ENCODE measurements at regions not wholly inside any gene's neighbourhood (a gene's known extent, or its start where the extent isn't known, plus 50 kb on each side); places are given as distances from the start of the nearest gene placed in this dataset.

DNA sequence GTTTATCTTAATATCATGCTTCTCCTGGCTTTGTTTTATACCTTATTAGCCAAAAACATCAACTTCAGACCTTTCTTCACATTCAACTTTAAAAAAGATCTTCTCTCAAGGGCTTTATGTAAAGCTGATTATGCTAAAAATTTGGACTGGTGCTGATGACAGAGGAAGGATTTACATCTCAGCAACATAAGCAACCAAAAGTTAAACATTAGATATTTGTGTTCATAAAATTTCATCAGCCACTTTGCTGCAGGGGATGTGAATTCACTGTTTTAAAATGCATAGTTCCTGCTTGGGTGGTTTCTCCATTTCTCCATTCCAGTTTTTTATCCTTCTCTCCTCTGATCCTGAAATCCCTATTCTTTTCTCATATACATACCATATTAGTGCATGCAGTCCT lies 398.6 kb upstream of the DDI1 start:
- no peak for DNase-seq (ENCODE audit: low read depth, low spot score)
- H3K36me3 ChIP-seq (ENCODE audit: control insufficient read depth, insufficient read depth, low read length): no peaks in the 10 kb centered on the region

DNA sequence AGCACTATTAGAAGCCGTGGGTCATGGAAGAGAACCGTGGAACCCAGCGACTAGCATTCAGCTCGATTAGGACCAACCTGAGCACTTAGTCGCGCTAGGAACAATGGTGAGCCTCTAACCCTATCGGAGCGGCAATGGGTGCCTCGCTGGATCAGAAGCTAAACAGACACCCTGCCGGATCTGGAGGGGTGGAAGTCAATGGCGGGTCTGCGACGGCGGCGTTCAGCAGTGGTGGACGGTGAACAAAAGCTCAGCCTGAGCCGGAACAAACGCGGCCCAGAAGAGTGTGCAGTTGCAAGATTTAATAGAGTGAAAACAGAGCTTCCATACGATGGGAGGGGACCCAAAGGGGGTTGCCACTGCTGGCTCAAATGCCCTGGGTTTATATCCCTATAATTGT lies 391.8 kb upstream of the DDI1 start:
- Histone ChIP-seq H3K27me3 (ENCODE audit: control insufficient read depth, insufficient read depth, low read length) (no peaks in the 10 kb centered on the region), H3K9me3 (ENCODE audit: control insufficient read depth, insufficient read depth, low read length) (no peaks in the 10 kb centered on the region; the same call in 1 of the 2 replicates), H3K4me3 (ENCODE audit: low read length) (no peak overlapping the region), H3K27ac (ENCODE audit: low read length) (no peak overlapping the region), H3K36me3 (ENCODE audit: control insufficient read depth, insufficient read depth, low read length) (no peaks in the 10 kb centered on the region), H3K4me1 (ENCODE audit: control insufficient read depth, insufficient read depth, low read length) (no peaks in the 10 kb centered on the region)
- WGBS (ENCODE audit: insufficient coverage, insufficient read length): no CpG with 5 or more reads among the region's 20 CpGs
- DNase-seq (ENCODE audit: low read depth, low spot score): no peak

More for the DNA sequence above, 398.6 kb upstream of the DDI1 start:
- no peaks in the 10 kb centered on the region for H3K9me3 ChIP-seq (ENCODE audit: control insufficient read depth, insufficient read depth, low read length)
- no peaks in the 10 kb centered on the region for H3K27me3 ChIP-seq (ENCODE audit: control insufficient read depth, insufficient read depth, low read length)
- H3K4me1 ChIP-seq (ENCODE audit: control insufficient read depth, insufficient read depth, low read length): no peaks in the 10 kb centered on the region; the same call in 1 of the 2 replicates
- H3K27ac ChIP-seq (ENCODE audit: low read length): no peak overlapping the region
- H3K4me3 ChIP-seq (ENCODE audit: low read length): no peak overlapping the region

DNA sequence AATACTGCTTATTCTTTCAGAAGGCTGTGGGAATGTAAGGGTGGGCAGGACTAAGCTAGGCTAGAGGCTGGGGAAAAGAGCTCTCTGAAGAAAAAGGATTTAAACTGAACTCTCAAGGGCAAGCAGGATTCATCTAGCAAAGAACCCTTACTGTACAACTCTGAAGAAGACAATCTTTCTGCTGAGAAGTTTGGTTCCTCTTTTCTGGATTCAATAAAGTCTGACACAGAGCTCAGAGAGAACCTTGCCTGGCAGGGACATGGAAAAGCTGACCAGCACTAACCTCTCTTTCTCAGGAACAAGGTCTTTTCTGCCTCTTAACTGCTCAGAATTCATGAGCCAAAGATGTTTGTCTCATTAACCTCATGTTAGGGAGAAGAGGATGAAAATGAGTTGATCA lies 388.4 kb upstream of the DDI1 start:
- DNase-seq (ENCODE audit: low read depth, low spot score): no peak
- no peak overlapping the region for H3K27ac ChIP-seq (ENCODE audit: low read length)
- H3K27me3 ChIP-seq (ENCODE audit: control insufficient read depth, insufficient read depth, low read length): no peaks in the 10 kb centered on the region
- no peaks in the 10 kb centered on the region; the same call in 1 of the 2 replicates for H3K9me3 ChIP-seq (ENCODE audit: control insufficient read depth, insufficient read depth, low read length)
- H3K36me3 ChIP-seq (ENCODE audit: control insufficient read depth, insufficient read depth, low read length): no peaks in the 10 kb centered on the region
- H3K4me1 ChIP-seq (ENCODE audit: control insufficient read depth, insufficient read depth, low read length): no peaks in the 10 kb centered on the region
- no peak overlapping the region for H3K4me3 ChIP-seq (ENCODE audit: low read length)

DNA sequence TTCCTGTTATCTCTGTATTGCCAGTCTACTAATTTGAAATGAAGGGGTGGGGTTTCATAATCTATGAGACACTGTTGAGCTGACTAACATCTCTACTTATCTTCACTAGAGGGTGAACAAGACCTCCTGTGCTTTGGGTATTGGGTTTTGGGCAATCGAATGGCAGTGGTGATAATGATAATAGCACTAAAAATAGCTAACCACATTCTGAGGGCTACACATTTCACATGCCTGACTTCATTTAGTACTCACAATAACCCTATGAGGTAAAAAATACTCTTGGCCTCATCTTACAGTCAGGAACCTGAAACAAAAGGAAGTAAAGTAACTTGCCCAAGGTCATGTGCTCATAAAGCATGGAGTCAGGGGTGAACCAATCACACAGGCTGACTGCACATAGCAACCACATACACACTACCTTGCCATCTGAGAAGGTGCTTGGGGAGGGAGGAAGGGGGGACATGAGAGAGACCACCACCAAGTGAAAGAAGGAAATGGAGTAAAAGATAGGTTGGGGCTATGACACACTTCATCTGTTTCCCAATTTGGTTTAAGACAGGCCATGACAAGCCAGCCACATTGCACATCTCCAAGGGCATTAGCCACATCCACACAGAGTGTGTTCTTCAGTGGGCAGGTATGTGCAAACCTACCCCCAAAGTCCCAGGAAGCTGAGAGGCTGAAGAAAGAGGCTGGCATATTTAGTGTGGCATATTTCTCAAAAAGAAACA lies 387.6 kb upstream of the DDI1 start:
- H3K27ac ChIP-seq (ENCODE audit: low read length): no peak overlapping the region
- no peaks in the 10 kb centered on the region for H3K27me3 ChIP-seq (ENCODE audit: control insufficient read depth, insufficient read depth, low read length)
- no CpG with 5 or more reads among the region's 1 CpG for WGBS (ENCODE audit: insufficient coverage, insufficient read length)
- H3K9me3 ChIP-seq (ENCODE audit: control insufficient read depth, insufficient read depth, low read length): no peaks in the 10 kb centered on the region; the same call in 1 of the 2 replicates
- no peaks in the 10 kb centered on the region for H3K36me3 ChIP-seq (ENCODE audit: control insufficient read depth, insufficient read depth, low read length)
- DNase-seq (ENCODE audit: low read depth, low spot score): no peak
- no peaks in the 10 kb centered on the region for H3K4me1 ChIP-seq (ENCODE audit: control insufficient read depth, insufficient read depth, low read length)
- H3K4me3 ChIP-seq (ENCODE audit: low read length): no peak overlapping the region

DNA sequence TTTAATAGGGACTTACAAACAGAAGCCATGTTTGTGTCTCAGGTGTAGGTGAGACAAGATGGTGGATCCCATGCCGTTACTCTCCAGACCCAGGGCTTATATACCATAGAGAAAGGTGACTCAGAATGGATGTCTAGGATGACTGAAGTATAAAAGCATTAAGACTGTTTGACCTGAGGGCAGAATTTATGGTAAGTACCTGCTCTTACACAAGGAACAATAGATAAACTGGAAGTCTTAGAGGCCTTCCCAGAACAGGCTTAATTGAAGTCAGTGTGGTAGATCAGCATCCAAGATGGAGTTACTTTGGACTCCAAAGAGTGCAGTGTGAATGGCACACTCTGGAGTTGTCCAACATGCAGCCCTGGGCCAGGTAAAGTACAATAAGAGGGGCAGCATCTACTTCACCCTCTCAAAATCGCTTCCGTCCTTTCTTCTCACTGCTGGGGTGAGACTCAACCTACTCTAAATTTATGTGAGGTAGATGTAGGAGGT lies 387.0 kb upstream of the DDI1 start:
- Histone ChIP-seq H3K9me3 (ENCODE audit: control insufficient read depth, insufficient read depth, low read length) (no peaks in the 10 kb centered on the region; the same call in 1 of the 2 replicates), H3K36me3 (ENCODE audit: control insufficient read depth, insufficient read depth, low read length) (no peaks in the 10 kb centered on the region), H3K4me3 (ENCODE audit: low read length) (no peak overlapping the region), H3K27me3 (ENCODE audit: control insufficient read depth, insufficient read depth, low read length) (no peaks in the 10 kb centered on the region), H3K4me1 (ENCODE audit: control insufficient read depth, insufficient read depth, low read length) (no peaks in the 10 kb centered on the region), H3K27ac (ENCODE audit: low read length) (no peak overlapping the region)
- no CpG with 5 or more reads among the region's 3 CpGs for WGBS (ENCODE audit: insufficient coverage, insufficient read length)
- no peak for DNase-seq (ENCODE audit: low read depth, low spot score)

DNA sequence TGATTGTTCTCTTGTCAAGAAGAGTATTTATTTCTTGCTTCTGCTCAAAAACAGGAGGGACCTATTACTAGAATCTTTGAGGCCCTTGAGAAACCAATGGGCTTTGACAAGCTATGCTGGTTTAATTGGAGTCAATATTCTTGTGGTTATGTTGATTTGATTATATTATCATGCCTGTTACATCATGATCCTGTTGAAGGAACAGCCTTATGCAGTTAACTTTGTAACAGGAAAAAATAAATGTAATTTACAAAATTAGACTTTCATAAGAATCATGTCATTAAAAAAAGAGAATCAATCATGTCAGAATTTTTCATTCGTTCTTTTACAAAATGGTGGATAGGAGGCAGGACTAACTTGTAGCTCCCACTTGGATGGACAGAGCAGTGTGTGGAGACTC lies 386.1 kb upstream of the DDI1 start:
- H3K4me3 ChIP-seq (ENCODE audit: low read length): no peak overlapping the region
- H3K27ac ChIP-seq (ENCODE audit: low read length): no peak overlapping the region
- WGBS (ENCODE audit: insufficient coverage, insufficient read length): no CpG with 5 or more reads among the region's 1 CpG
- no peaks in the 10 kb centered on the region for H3K36me3 ChIP-seq (ENCODE audit: control insufficient read depth, insufficient read depth, low read length)
- H3K4me1 ChIP-seq (ENCODE audit: control insufficient read depth, insufficient read depth, low read length): no peaks in the 10 kb centered on the region
- DNase-seq (ENCODE audit: low read depth, low spot score): no peak
- no peaks in the 10 kb centered on the region for H3K27me3 ChIP-seq (ENCODE audit: control insufficient read depth, insufficient read depth, low read length)
- no peaks in the 10 kb centered on the region; the same call in 1 of the 2 replicates for H3K9me3 ChIP-seq (ENCODE audit: control insufficient read depth, insufficient read depth, low read length)

DNA sequence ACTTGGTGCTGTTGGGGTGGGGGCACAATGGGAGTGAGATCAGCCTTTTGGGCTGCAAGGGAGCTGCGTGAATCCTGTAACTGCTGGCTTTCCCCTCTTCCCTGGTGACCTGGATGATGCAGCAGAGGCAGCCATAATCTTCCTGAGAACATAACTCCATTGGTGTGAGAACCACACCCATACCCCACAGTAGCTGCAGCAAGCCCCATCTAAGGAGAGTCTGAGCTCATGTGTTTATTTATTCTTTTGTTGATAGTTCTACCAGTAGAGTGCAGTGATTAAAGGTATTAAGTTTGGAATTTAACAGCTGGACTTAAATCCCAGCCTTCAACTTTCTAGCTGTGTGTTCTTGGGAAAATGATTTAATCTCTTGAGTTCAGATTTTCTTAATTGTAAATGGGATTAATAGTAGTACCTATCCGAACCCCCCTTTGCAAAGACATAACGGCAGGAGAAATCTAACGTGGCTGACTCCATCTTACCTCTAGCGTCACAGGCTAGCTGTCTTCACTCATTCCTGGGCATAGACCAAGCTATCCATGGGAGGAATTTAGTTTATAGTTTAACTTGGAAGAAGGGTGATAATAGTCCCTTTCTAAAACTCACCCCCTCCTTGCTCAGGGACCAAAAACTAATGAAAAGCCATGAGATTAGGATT lies 385.0 kb upstream of the DDI1 start:
- Histone ChIP-seq H3K4me3 (ENCODE audit: low read length) (no peak overlapping the region), H3K9me3 (ENCODE audit: control insufficient read depth, insufficient read depth, low read length) (no peaks in the 10 kb centered on the region; the same call in 1 of the 2 replicates), H3K27ac (ENCODE audit: low read length) (no peak overlapping the region), H3K4me1 (ENCODE audit: control insufficient read depth, insufficient read depth, low read length) (no peaks in the 10 kb centered on the region), H3K27me3 (ENCODE audit: control insufficient read depth, insufficient read depth, low read length) (no peaks in the 10 kb centered on the region), H3K36me3 (ENCODE audit: control insufficient read depth, insufficient read depth, low read length) (no peaks in the 10 kb centered on the region)
- WGBS (ENCODE audit: insufficient coverage, insufficient read length): no CpG with 5 or more reads among the region's 5 CpGs
- no peak for DNase-seq (ENCODE audit: low read depth, low spot score)

DNA sequence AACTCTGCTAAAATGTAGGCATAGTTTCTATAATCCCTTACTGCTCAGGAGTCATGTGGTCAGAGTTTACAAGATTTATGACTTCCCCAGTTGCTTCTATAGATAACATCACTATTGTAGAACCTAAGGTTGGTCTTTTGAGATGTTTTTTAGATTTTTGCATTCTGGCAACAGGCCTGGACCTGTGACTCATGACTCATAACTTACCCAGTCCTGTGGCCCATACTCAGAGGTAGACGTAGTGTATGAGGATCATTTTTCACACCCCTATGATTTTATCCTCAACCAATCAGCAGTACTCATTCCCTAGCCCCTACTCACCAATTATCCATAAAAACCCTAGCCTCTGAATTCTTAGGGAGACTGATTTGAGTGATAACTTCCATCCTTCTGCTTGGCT lies 384.4 kb upstream of the DDI1 start:
- no peak for DNase-seq (ENCODE audit: low read depth, low spot score)
- Histone ChIP-seq H3K27ac (ENCODE audit: low read length) (no peak overlapping the region), H3K9me3 (ENCODE audit: control insufficient read depth, insufficient read depth, low read length) (no peaks in the 10 kb centered on the region; the same call in 1 of the 2 replicates), H3K36me3 (ENCODE audit: control insufficient read depth, insufficient read depth, low read length) (no peaks in the 10 kb centered on the region), H3K4me3 (ENCODE audit: low read length) (no peak overlapping the region), H3K27me3 (ENCODE audit: control insufficient read depth, insufficient read depth, low read length) (no peaks in the 10 kb centered on the region), H3K4me1 (ENCODE audit: control insufficient read depth, insufficient read depth, low read length) (no peaks in the 10 kb centered on the region)
- no CpG with 5 or more reads among the region's 1 CpG for whole genome bisulfite sequencing (ENCODE audit: insufficient coverage, insufficient read length)

DNA sequence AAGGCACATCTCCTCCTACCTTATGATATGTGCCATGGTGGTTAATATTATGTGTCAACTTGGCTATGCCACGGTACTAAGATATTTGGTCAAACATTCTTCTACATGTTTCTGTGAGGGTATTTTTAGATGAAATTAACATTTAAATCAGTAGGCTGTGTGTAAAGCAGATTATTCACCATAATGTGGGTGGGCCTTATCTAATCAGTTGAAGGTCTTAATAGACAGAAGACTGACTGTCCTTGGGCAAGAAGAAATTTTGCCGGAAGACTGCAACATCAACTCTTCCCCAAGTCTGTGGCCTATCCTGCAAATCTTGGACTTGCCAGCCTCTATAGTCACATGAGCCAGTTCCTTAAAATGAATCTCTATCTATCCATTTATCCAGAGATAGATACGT lies 380.1 kb upstream of the DDI1 start:
- Histone ChIP-seq H3K4me3 (ENCODE audit: low read length) (no peak overlapping the region), H3K9me3 (ENCODE audit: control insufficient read depth, insufficient read depth, low read length) (no peaks in the 10 kb centered on the region), H3K27me3 (ENCODE audit: control insufficient read depth, insufficient read depth, low read length) (no peaks in the 10 kb centered on the region), H3K4me1 (ENCODE audit: control insufficient read depth, insufficient read depth, low read length) (no peaks in the 10 kb centered on the region), H3K36me3 (ENCODE audit: control insufficient read depth, insufficient read depth, low read length) (no peaks in the 10 kb centered on the region), H3K27ac (ENCODE audit: low read length) (no peak overlapping the region)
- DNase-seq (ENCODE audit: low read depth, low spot score): no peak
- WGBS (ENCODE audit: insufficient coverage, insufficient read length): no CpG with 5 or more reads among the region's 3 CpGs

DNA sequence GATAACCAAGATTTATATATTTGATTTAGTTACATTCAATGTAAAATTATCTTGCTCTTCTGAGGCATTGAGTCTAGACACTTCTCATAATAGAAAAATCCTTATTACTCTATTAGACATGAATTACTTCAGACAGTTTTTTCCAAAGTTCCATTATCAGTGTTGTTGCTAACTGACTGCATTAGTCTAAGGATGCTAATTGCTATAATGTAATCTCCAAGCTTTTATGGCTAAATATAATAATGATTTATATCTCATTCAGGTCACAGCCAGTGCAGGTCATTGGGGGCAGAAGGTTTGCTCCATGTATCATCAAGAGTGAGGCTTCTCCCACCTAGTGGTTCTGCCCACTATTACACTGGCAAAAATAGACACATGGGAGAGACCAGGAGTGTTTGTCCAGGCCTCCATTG lies 377.2 kb upstream of the DDI1 start:
- Histone ChIP-seq H3K36me3 (ENCODE audit: control insufficient read depth, insufficient read depth, low read length) (no peaks in the 10 kb centered on the region), H3K9me3 (ENCODE audit: control insufficient read depth, insufficient read depth, low read length) (no peaks in the 10 kb centered on the region), H3K27me3 (ENCODE audit: control insufficient read depth, insufficient read depth, low read length) (no peaks in the 10 kb centered on the region), H3K27ac (ENCODE audit: low read length) (no peak overlapping the region), H3K4me3 (ENCODE audit: low read length) (no peak overlapping the region), H3K4me1 (ENCODE audit: control insufficient read depth, insufficient read depth, low read length) (no peaks in the 10 kb centered on the region)
- DNase-seq (ENCODE audit: low read depth, low spot score): no peak

DNA sequence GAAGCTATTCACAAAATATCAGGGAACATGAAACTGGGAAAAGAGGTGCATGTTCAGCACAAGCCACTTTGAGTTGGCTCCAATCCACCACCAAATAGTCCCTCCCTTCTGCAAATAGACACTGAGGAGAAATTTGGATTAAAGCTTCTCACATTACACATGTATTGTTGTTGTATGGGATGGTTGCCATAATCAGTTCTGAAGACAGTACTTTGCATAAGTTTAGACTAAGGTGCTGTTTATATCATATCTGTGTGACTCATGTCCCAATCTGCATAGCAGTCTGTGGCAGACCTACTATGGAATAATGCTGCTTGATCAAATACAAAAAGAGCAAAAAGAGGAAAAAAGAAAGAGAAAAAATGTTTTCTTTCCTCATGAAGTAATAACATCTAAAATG lies 376.7 kb upstream of the DDI1 start:
- no peak for DNase-seq (ENCODE audit: low read depth, low spot score)
- no peaks in the 10 kb centered on the region for H3K36me3 ChIP-seq (ENCODE audit: control insufficient read depth, insufficient read depth, low read length)
- no peaks in the 10 kb centered on the region for H3K4me1 ChIP-seq (ENCODE audit: control insufficient read depth, insufficient read depth, low read length)
- no peak overlapping the region for H3K27ac ChIP-seq (ENCODE audit: low read length)
- H3K9me3 ChIP-seq (ENCODE audit: control insufficient read depth, insufficient read depth, low read length): no peaks in the 10 kb centered on the region
- H3K4me3 ChIP-seq (ENCODE audit: low read length): no peak overlapping the region
- H3K27me3 ChIP-seq (ENCODE audit: control insufficient read depth, insufficient read depth, low read length): no peaks in the 10 kb centered on the region

Data from iPS DF 6.9 (cell line).